Neural cell (in vitro differentiated cells): ENCODE measurements at regions not wholly inside any gene's neighbourhood (a gene's known extent, or its start where the extent isn't known, plus 50 kb on each side); places are given as distances from the start of the nearest gene placed in this dataset.

Source experiments
- H2AFZ ChIP-seq: fragments of 200-600, 300-800 bp; sonication (generic), shearing (Covaris generic); 2 replicates; pipeline ENCODE4 v1.6.0; 2014; ENCODE audit warnings: low read depth, mild to moderate bottlenecking, antibody characterized with exemption, low read length, moderate library complexity
- H3F3A ChIP-seq: fragments of 200-600 bp; shearing (Covaris generic); 2 replicates; pipeline ENCODE4 v1.6.1; 2016; ENCODE audit warnings: mild to moderate bottlenecking, moderate library complexity, mixed read lengths, antibody characterized with exemption, low read length; ENCODE audit not compliant: insufficient read depth, poor library complexity, severe bottlenecking
- H3K27ac ChIP-seq: fragments of 200-600, 300-800 bp; sonication (generic), shearing (Covaris generic); 2 replicates; pipeline ENCODE4 v1.5.1; 2014; ENCODE audit warnings: mild to moderate bottlenecking, low read length, moderate library complexity
- H3K27me3 ChIP-seq: fragments of 300-800, 200-600 bp; sonication (generic), shearing (Covaris generic); 2 replicates; pipeline ENCODE4 v1.6.0; 2014; ENCODE audit warnings: mild to moderate bottlenecking, low read depth, low read length, moderate library complexity; ENCODE audit not compliant: insufficient read depth
- H3K36me3 ChIP-seq: fragments of 300-800, 200-600 bp; sonication (generic), shearing (Covaris generic); 2 replicates; pipeline ENCODE4 v1.5.1; 2014; ENCODE audit warnings: mild to moderate bottlenecking, antibody characterized with exemption, low read length, moderate library complexity; ENCODE audit not compliant: insufficient read depth
- H3K4me2 ChIP-seq: fragments of 300-800, 200-600 bp; sonication (generic), shearing (Covaris generic); 2 replicates; pipeline ENCODE4 v1.6.0; 2014; ENCODE audit warnings: mild to moderate bottlenecking, low read length
- H3K4me3 ChIP-seq: fragments of 300-800, 200-600 bp; sonication (generic), shearing (Covaris generic); 2 replicates; pipeline ENCODE4 v1.5.1; 2014; ENCODE audit warnings: mild to moderate bottlenecking, low read length, moderate library complexity
- H3K79me2 ChIP-seq: fragments of 200-600 bp; shearing (Covaris generic); replicated peaks from 2 replicates; pipeline ENCODE4 v1.6.0; 2014; ENCODE audit warnings: mild to moderate bottlenecking, low read length, moderate library complexity; ENCODE audit not compliant: insufficient read depth
- H3K9ac ChIP-seq: fragments of 300-800, 200-600 bp; sonication (generic), shearing (Covaris generic); 2 replicates; pipeline ENCODE4 v1.6.1; 2016; ENCODE audit warnings: mild to moderate bottlenecking, low read length, mixed read lengths
- H3K9me2 ChIP-seq: fragments of 200-600 bp; shearing (Covaris generic); 2 replicates; pipeline ENCODE4 v1.6.1; 2016; ENCODE audit warnings: mild to moderate bottlenecking, low read length, mixed read lengths; ENCODE audit not compliant: insufficient read depth
- H3K9me3 ChIP-seq: fragments of 200-600, 300-800 bp; sonication (generic), shearing (Covaris generic); 2 replicates; pipeline ENCODE4 v1.6.1; 2016; ENCODE audit warnings: mild to moderate bottlenecking, mixed run types, low read length, moderate library complexity, mixed read lengths
- H4K20me1 ChIP-seq: fragments of 200-600 bp; shearing (Covaris generic); 2 replicates; pipeline ENCODE4 v1.6.1; 2016; ENCODE audit warnings: mild to moderate bottlenecking, mixed run types; ENCODE audit not compliant: insufficient read depth
- CTCF ChIP-seq: fragments of 450-650 bp; IDR thresholded peaks from 2 replicates; pipeline ENCODE4 v1.5.1; 2014; ENCODE audit warnings: antibody characterized with exemption, mild to moderate bottlenecking, moderate library complexity; ENCODE audit not compliant: poor library complexity, severe bottlenecking
- EP300 ChIP-seq: fragments of 450-650 bp; conservative IDR thresholded peaks from 2 replicates; pipeline ENCODE4 v1.6.1; 2014; ENCODE audit warnings: antibody characterized with exemption, mild to moderate bottlenecking, moderate library complexity; ENCODE audit not compliant: poor library complexity, severe bottlenecking
- EZH2 ChIP-seq: fragments of 200-600, 300-800 bp; shearing (Covaris generic), sonication (generic); IDR thresholded peaks from 2 replicates; pipeline ENCODE4 v1.6.1; 2014; ENCODE audit warnings: antibody characterized with exemption, low read length, borderline replicate concordance, mild to moderate bottlenecking; ENCODE audit not compliant: insufficient read depth, poor library complexity, severe bottlenecking
- MXI1 ChIP-seq: fragments of 450-650 bp; conservative IDR thresholded peaks from 2 replicates; pipeline ENCODE4 v1.6.1; 2014; ENCODE audit warnings: antibody characterized with exemption, mild to moderate bottlenecking; ENCODE audit not compliant: poor library complexity, severe bottlenecking
- POLR2AphosphoS5 ChIP-seq: IDR thresholded peaks from 2 replicates; pipeline ENCODE4 v1.6.1; 2012
- RAD21 ChIP-seq: fragments of 450-650 bp; conservative IDR thresholded peaks from 2 replicates; pipeline ENCODE4 v1.6.1; 2014; ENCODE audit warnings: antibody characterized with exemption, mild to moderate bottlenecking, moderate library complexity
- REST ChIP-seq: IDR thresholded peaks from 2 replicates; pipeline ENCODE4 v1.6.1; 2012; ENCODE audit warnings: borderline replicate concordance
- SMC3 ChIP-seq: fragments of 450-650 bp; conservative IDR thresholded peaks from 2 replicates; pipeline ENCODE4 v1.6.1; 2014; ENCODE audit warnings: antibody characterized with exemption, mild to moderate bottlenecking, moderate library complexity; ENCODE audit not compliant: poor library complexity
- TAF1 ChIP-seq: IDR thresholded peaks from 2 replicates; pipeline ENCODE4 v1.6.1; 2012; ENCODE audit warnings: low read depth

GRCh38 chr18:47618758-47619157 lies 311.7 kb downstream of the SMAD2 start:
- Histone ChIP-seq H3K9me3 (peaks cover 4% of the 10 kb centered on the region), H3K9ac (no peak overlapping the region), H3K27me3 (no peaks in the 10 kb centered on the region), H3F3A (no peaks in the 10 kb centered on the region), H3K4me2 (no peak overlapping the region), H4K20me1 (no peaks in the 10 kb centered on the region), H3K79me2 (no peaks in the 10 kb centered on the region), H3K4me3 (no peak overlapping the region), H3K36me3 (no peaks in the 10 kb centered on the region), H2AFZ (no peak overlapping the region), H3K27ac (no peak overlapping the region), H3K9me2 (no peaks in the 10 kb centered on the region)
- TF ChIP-seq SMC3: no peak

- no peak overlapping the region for H2AFZ ChIP-seq
- no peaks in the 10 kb centered on the region for H3K9me3 ChIP-seq
- TF ChIP-seq CTCF (no peak), POLR2AphosphoS5 (no peak), MXI1 (no peak), EZH2 (no peak), SMC3 (no peak), TAF1 (no peak), EP300 (no peak), RAD21 (no peak), REST (no peak)
- no peak overlapping the region for H3K4me3 ChIP-seq
- H3K27ac ChIP-seq: no peak overlapping the region
- no peaks in the 10 kb centered on the region for H3K79me2 ChIP-seq
- no peak overlapping the region for H3K9ac ChIP-seq
- H4K20me1 ChIP-seq: no peaks in the 10 kb centered on the region
- H3K27me3 ChIP-seq: no peaks in the 10 kb centered on the region
- no peaks in the 10 kb centered on the region for H3K9me2 ChIP-seq
- no peak overlapping the region for H3K4me2 ChIP-seq
- H3F3A ChIP-seq: no peaks in the 10 kb centered on the region
- H3K36me3 ChIP-seq: no peaks in the 10 kb centered on the region
Observed at GRCh38 chr18:47615043-47615442, 315.4 kb downstream of the SMAD2 start.

GRCh38 chr18:47613929-47614328 lies 316.5 kb downstream of the SMAD2 start:
- Histone ChIP-seq H3K9ac (no peak overlapping the region), H2AFZ (no peak overlapping the region), H3K79me2 (no peaks in the 10 kb centered on the region), H3K27me3 (no peaks in the 10 kb centered on the region), H3K9me2 (no peaks in the 10 kb centered on the region), H3K27ac (no peak overlapping the region), H3K9me3 (no peaks in the 10 kb centered on the region), H3F3A (no peaks in the 10 kb centered on the region), H3K4me3 (no peak overlapping the region), H4K20me1 (no peaks in the 10 kb centered on the region), H3K4me2 (no peak overlapping the region), H3K36me3 (no peaks in the 10 kb centered on the region)
- TF ChIP-seq SMC3 (no peak), POLR2AphosphoS5 (no peak), RAD21 (no peak), EZH2 (no peak), CTCF (no peak), MXI1 (no peak), TAF1 (no peak), EP300 (no peak), REST (no peak)
